H9 (cell line): ENCODE measurements at regions not wholly inside any gene's neighbourhood (a gene's known extent, or its start where the extent isn't known, plus 50 kb on each side); places are given as distances from the start of the nearest gene placed in this dataset.

Experiments used
- DNase-seq: peaks from one replicate; pipeline ENCODE4 v3.0.0-alpha.2; 2017
- H2AFZ ChIP-seq: one replicate; pipeline ENCODE4 v1.6.1; 2013; ENCODE audit warnings: mild to moderate bottlenecking, low read length, control low read depth, moderate library complexity
- H2AK5ac ChIP-seq: 2 replicates; pipeline ENCODE4 v1.6.1; 2013; ENCODE audit warnings: low read length, control low read depth, mixed read lengths; ENCODE audit not compliant: insufficient read length
- H2BK120ac ChIP-seq: one replicate; pipeline ENCODE4 v1.6.1; 2013; ENCODE audit warnings: low read depth, mild to moderate bottlenecking, low read length, control low read depth, inconsistent platforms; ENCODE audit not compliant: poor library complexity, severe bottlenecking
- H2BK12ac ChIP-seq: 2 replicates; pipeline ENCODE4 v1.6.1; 2013; ENCODE audit warnings: low read length, control low read depth, mixed read lengths, low read depth; ENCODE audit not compliant: insufficient read length
- H2BK15ac ChIP-seq: 2 replicates; pipeline ENCODE4 v1.6.1; 2013; ENCODE audit warnings: low read depth, low read length, control low read depth
- H2BK20ac ChIP-seq: one replicate; pipeline ENCODE4 v1.6.1; 2013; ENCODE audit warnings: low read depth, mild to moderate bottlenecking, low read length, control low read depth, inconsistent platforms; ENCODE audit not compliant: poor library complexity, severe bottlenecking
- H2BK5ac ChIP-seq: 2 replicates; pipeline ENCODE4 v1.6.1; 2013; ENCODE audit warnings: low read length, control low read depth, mixed read lengths; ENCODE audit not compliant: insufficient read length
- H3K14ac ChIP-seq: 2 replicates; pipeline ENCODE4 v1.6.1; 2013; ENCODE audit warnings: low read length, control low read depth; ENCODE audit not compliant: insufficient read depth
- H3K18ac ChIP-seq: 2 replicates; pipeline ENCODE4 v1.6.1; 2013; ENCODE audit warnings: low read depth, mild to moderate bottlenecking, mixed read lengths, low read length, control low read depth; ENCODE audit not compliant: insufficient read length
- H3K23ac ChIP-seq: 2 replicates; pipeline ENCODE4 v1.6.1; 2013; ENCODE audit warnings: low read length, control low read depth, mixed read lengths, low read depth; ENCODE audit not compliant: insufficient read length
- H3K23me2 ChIP-seq: 2 replicates; pipeline ENCODE4 v1.6.1; 2013; ENCODE audit warnings: low read depth, mild to moderate bottlenecking, mixed read lengths, low read length, control low read depth; ENCODE audit not compliant: insufficient read length, poor library complexity, severe bottlenecking
- H3K27ac ChIP-seq: 2 replicates; pipeline ENCODE4 v1.5.1; 2013; ENCODE audit warnings: low read length, control low read depth, mixed read lengths, low read depth; ENCODE audit not compliant: insufficient read length
- H3K27me3 ChIP-seq: 2 replicates; pipeline ENCODE4 v1.6.1; 2013; ENCODE audit warnings: low read length, control low read depth, inconsistent platforms; ENCODE audit not compliant: insufficient read depth
- H3K4ac ChIP-seq: 2 replicates; pipeline ENCODE4 v1.6.1; 2013; ENCODE audit warnings: low read depth, mild to moderate bottlenecking, control low read depth, inconsistent platforms, low read length, moderate library complexity
- H3K4me1 ChIP-seq: 2 replicates; pipeline ENCODE4 v1.6.1; 2013; ENCODE audit warnings: low read length, control low read depth, inconsistent platforms; ENCODE audit not compliant: insufficient read depth
- H3K4me2 ChIP-seq: 2 replicates; pipeline ENCODE4 v1.6.1; 2013; ENCODE audit warnings: low read length, control low read depth, mixed read lengths; ENCODE audit not compliant: insufficient read length, insufficient read depth
- H3K56ac ChIP-seq: 2 replicates; pipeline ENCODE4 v1.6.1; 2013; ENCODE audit warnings: low read depth, mild to moderate bottlenecking, mixed read lengths, low read length, control low read depth; ENCODE audit not compliant: insufficient read length
- H3K79me1 ChIP-seq: 2 replicates; pipeline ENCODE4 v1.6.1; 2013; ENCODE audit warnings: low read depth, mild to moderate bottlenecking, moderate library complexity, low read length, control low read depth, inconsistent platforms; ENCODE audit not compliant: insufficient read depth, poor library complexity, severe bottlenecking
- H3K79me2 ChIP-seq: 2 replicates; pipeline ENCODE4 v1.6.1; 2013; ENCODE audit warnings: low read length, control low read depth, inconsistent platforms; ENCODE audit not compliant: insufficient read depth
- H3K9ac ChIP-seq: 2 replicates; pipeline ENCODE4 v1.6.1; 2013; ENCODE audit warnings: low read length, control low read depth, mixed read lengths; ENCODE audit not compliant: insufficient read length; ENCODE audit errors: extremely low read depth
- H3K9me3 ChIP-seq: one replicate; pipeline ENCODE4 v1.6.1; 2013; ENCODE audit warnings: low read depth, low read length, inconsistent platforms; ENCODE audit not compliant: control insufficient read depth
- H3T11ph ChIP-seq: one replicate; pipeline ENCODE4 v1.6.1; 2013; ENCODE audit warnings: mild to moderate bottlenecking, low read length, control low read depth, inconsistent platforms
- H4K20me1 ChIP-seq: one replicate; pipeline ENCODE4 v1.6.1; 2013; ENCODE audit not compliant: control insufficient read depth, insufficient read length, insufficient read depth
- H4K5ac ChIP-seq: 2 replicates; pipeline ENCODE4 v1.6.1; 2013; ENCODE audit warnings: low read depth, mild to moderate bottlenecking, mixed read lengths, low read length, control low read depth; ENCODE audit not compliant: insufficient read length
- H4K8ac ChIP-seq: replicated peaks from 2 replicates; pipeline ENCODE4 v1.6.1; 2013; ENCODE audit warnings: low read length, control low read depth, mixed read lengths, low read depth; ENCODE audit not compliant: insufficient read length
- H4K91ac ChIP-seq: 2 replicates; pipeline ENCODE4 v1.6.1; 2013; ENCODE audit warnings: low read depth, mild to moderate bottlenecking, moderate library complexity, mixed read lengths, low read length, control low read depth; ENCODE audit not compliant: insufficient read length
- H3K27ac Mint-ChIP-seq, 3 experiments: 2 replicates in 2 of 3; 3 replicates in 1 of 3; pipeline ENCODE4 v1.8.0; 2020 to 2021; ENCODE audit warnings: mixed read lengths in 3 of 3, mild to moderate bottlenecking in 1 of 3, moderate library complexity in 1 of 3
- H3K27me3 Mint-ChIP-seq: 2 replicates; pipeline ENCODE4 v1.8.0; 2021; ENCODE audit warnings: low read depth, mild to moderate bottlenecking, moderate library complexity, mixed read lengths
- H3K36me3 Mint-ChIP-seq, 3 experiments: 2 replicates in 2 of 3; 3 replicates in 1 of 3; pipeline ENCODE4 v1.8.0; 2020 to 2021; ENCODE audit warnings: low read depth in 3 of 3, mixed read lengths in 3 of 3; ENCODE audit not compliant: insufficient read depth in 1 of 3
- H3K4me1 Mint-ChIP-seq, 2 experiments: 2 replicates each; pipeline ENCODE4 v1.8.0; 2020; ENCODE audit warnings: mixed read lengths in 2 of 2
- H3K4me3 Mint-ChIP-seq, 2 experiments: 2 replicates in 1 of 2; 3 replicates in 1 of 2; pipeline ENCODE4 v1.8.0; 2020 to 2021; ENCODE audit warnings: mild to moderate bottlenecking in 2 of 2, mixed read lengths in 2 of 2, moderate library complexity in 1 of 2
- H3K9me3 Mint-ChIP-seq, 2 experiments: 2 replicates in 1 of 2; 3 replicates in 1 of 2; pipeline ENCODE4 v1.8.0; 2020; ENCODE audit warnings: mild to moderate bottlenecking in 2 of 2, mixed read lengths in 2 of 2, moderate library complexity in 1 of 2
- WGBS: extraction: QIAGEN DNeasy Blood & Tissue Kit; methylation state at CpG from one replicate; pipeline ENCODE4 v1.1.7; 2013; ENCODE audit warnings: missing lambda C conversion rate, low lambda C conversion rate, mixed read lengths; ENCODE audit not compliant: insufficient read length; ENCODE audit errors: extremely low coverage; 5-methylcytosine and 5-hydroxymethylcytosine counted together
- TF ChIP-seq, protein P1 (sequence below): fragments of 200-600 bp; sonication (generic); conservative IDR thresholded peaks from 3 replicates; pipeline ENCODE4 v1.8.0; 2021; ENCODE audit warnings: antibody characterized with exemption, mild to moderate bottlenecking

DNA sequence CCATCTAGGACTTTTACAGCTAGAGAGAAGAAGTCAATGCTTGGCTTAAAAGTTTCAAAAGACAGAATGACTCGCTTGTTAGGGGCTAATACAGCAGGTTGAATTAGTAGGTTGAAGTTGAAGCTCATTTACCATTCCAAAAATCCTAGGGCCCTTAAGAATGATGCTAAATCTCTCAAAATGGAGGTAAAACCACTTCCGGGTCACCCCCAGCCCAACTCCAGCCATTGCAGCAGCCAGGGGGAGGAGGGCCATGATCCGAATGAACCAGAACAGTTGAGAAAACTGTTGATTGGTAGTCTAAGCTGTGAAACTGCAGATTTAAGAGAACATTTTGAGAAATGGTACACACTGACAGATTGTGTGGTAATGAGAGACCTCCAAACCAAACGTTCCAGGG lies 245.4 kb downstream of the HNRNPD start:
- no peak overlapping the region for H2AFZ ChIP-seq
- H3K9me3 ChIP-seq: no peaks in the 10 kb centered on the region
- TF ChIP-seq, protein P1, sequence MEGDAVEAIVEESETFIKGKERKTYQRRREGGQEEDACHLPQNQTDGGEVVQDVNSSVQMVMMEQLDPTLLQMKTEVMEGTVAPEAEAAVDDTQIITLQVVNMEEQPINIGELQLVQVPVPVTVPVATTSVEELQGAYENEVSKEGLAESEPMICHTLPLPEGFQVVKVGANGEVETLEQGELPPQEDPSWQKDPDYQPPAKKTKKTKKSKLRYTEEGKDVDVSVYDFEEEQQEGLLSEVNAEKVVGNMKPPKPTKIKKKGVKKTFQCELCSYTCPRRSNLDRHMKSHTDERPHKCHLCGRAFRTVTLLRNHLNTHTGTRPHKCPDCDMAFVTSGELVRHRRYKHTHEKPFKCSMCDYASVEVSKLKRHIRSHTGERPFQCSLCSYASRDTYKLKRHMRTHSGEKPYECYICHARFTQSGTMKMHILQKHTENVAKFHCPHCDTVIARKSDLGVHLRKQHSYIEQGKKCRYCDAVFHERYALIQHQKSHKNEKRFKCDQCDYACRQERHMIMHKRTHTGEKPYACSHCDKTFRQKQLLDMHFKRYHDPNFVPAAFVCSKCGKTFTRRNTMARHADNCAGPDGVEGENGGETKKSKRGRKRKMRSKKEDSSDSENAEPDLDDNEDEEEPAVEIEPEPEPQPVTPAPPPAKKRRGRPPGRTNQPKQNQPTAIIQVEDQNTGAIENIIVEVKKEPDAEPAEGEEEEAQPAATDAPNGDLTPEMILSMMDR: no peak
- H2BK15ac ChIP-seq: no peak overlapping the region
- no peaks in the 10 kb centered on the region; a peak in 1 of 5 replicates for H3K9me3 Mint-ChIP-seq
- no peak overlapping the region for H2BK20ac ChIP-seq
- H2BK120ac ChIP-seq: no peak overlapping the region
- no peak overlapping the region for H3K4me3 Mint-ChIP-seq
- H3K4me1 ChIP-seq: no peaks in the 10 kb centered on the region
- peaks cover 3% of the 10 kb centered on the region for H3K27me3 Mint-ChIP-seq
- no peaks in the 10 kb centered on the region for H4K20me1 ChIP-seq
- H3K79me1 ChIP-seq: no peaks in the 10 kb centered on the region
- H3K9ac ChIP-seq: no peak overlapping the region
- H3K23me2 ChIP-seq: no peaks in the 10 kb centered on the region
- no peak overlapping the region for H3K4ac ChIP-seq
- H3T11ph ChIP-seq: no peak overlapping the region
- no peak for DNase-seq
- H3K27ac Mint-ChIP-seq: no peak overlapping the region
- H3K27me3 ChIP-seq: no peaks in the 10 kb centered on the region
- no peak overlapping the region for H3K14ac ChIP-seq
- H3K4me2 ChIP-seq: no peak overlapping the region
- no peak overlapping the region for H2AK5ac ChIP-seq
- H3K36me3 Mint-ChIP-seq: no peaks in the 10 kb centered on the region
- H2BK5ac ChIP-seq: no peak overlapping the region
- H4K8ac ChIP-seq: no peak overlapping the region
- H4K5ac ChIP-seq: no peak overlapping the region
- H4K91ac ChIP-seq: no peak overlapping the region
- no peak overlapping the region for H2BK12ac ChIP-seq
- no peak overlapping the region for H3K27ac ChIP-seq
- no CpG with 5 or more reads among the region's 4 CpGs for WGBS
- H3K4me1 Mint-ChIP-seq: no peaks in the 10 kb centered on the region
- no peak overlapping the region for H3K56ac ChIP-seq
- no peaks in the 10 kb centered on the region for H3K79me2 ChIP-seq
- H3K23ac ChIP-seq: no peak overlapping the region
- no peak overlapping the region for H3K18ac ChIP-seq
